Neural progenitor cell (in vitro differentiated cells): ENCODE measurements at regions not wholly inside any gene's neighbourhood (a gene's known extent, or its start where the extent isn't known, plus 50 kb on each side); places are given as distances from the start of the nearest gene placed in this dataset.
"Not testable (repeated sequence)": the region's sequence is repeated elsewhere in the genome, so short reads cannot be mapped to it uniquely, and the experiment has no call there.

Experiments used
- EZH2 ChIP-seq: fragments of 200-600 bp; sonication (generic); IDR thresholded peaks from 2 replicates; pipeline ENCODE4 v1.6.1; 2017; ENCODE audit warnings: antibody characterized with exemption, mild to moderate bottlenecking, moderate library complexity
- TF ChIP-seq, protein P1 (sequence below): fragments of 200-600 bp; sonication (generic); IDR thresholded peaks from 2 replicates; pipeline ENCODE4 v1.5.1; 2017; ENCODE audit warnings: antibody characterized with exemption, mild to moderate bottlenecking

DNA sequence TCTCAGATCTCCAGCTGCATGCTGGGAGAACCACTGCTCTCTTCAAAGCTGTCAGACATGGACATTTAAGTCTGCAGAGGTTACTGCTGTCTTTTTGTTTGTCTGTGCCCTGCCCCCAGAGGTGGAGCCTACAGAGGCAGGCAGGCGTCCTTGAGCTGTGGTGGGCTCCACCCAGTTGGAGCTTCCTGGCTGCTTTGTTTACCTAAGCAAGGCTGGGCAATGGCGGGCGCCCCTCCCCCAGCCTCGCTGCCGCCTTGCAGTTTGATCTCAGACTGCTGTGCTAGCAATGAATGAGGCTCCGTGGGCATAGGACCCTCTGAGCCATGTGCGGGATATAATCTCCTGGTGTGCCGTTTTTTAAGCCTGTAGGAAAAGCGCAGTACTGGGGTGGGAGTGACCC lies 156.3 kb downstream of the LRATD1 start:
- TF ChIP-seq, protein P1, sequence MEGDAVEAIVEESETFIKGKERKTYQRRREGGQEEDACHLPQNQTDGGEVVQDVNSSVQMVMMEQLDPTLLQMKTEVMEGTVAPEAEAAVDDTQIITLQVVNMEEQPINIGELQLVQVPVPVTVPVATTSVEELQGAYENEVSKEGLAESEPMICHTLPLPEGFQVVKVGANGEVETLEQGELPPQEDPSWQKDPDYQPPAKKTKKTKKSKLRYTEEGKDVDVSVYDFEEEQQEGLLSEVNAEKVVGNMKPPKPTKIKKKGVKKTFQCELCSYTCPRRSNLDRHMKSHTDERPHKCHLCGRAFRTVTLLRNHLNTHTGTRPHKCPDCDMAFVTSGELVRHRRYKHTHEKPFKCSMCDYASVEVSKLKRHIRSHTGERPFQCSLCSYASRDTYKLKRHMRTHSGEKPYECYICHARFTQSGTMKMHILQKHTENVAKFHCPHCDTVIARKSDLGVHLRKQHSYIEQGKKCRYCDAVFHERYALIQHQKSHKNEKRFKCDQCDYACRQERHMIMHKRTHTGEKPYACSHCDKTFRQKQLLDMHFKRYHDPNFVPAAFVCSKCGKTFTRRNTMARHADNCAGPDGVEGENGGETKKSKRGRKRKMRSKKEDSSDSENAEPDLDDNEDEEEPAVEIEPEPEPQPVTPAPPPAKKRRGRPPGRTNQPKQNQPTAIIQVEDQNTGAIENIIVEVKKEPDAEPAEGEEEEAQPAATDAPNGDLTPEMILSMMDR, result not testable (repeated sequence)
- not testable (repeated sequence) for TF ChIP-seq EZH2
